ENCODE measurements at regions not wholly inside any gene's neighbourhood (a gene's known extent, or its start where the extent isn't known, plus 50 kb on each side); places are given as distances from the start of the nearest gene placed in this dataset.
"Not testable (repeated sequence)": the region's sequence is repeated elsewhere in the genome, so short reads cannot be mapped to it uniquely, and the experiment has no call there.

- DNase-seq (ENCODE audit: low read depth) = peak; percentile 6
These were observed 918.8 kb downstream of the SLITRK1 start for GRCh38 chr13:82963226-82964099.

GRCh38 chr13:82962397-82962796 lies 919.9 kb downstream of the SLITRK1 start:
- DNase-seq (ENCODE audit: low read depth) = no peak

- no peak for DNase-seq (ENCODE audit: low read depth)
These were observed 920.5 kb downstream of the SLITRK1 start for GRCh38 chr13:82961757-82962156.

DNA sequence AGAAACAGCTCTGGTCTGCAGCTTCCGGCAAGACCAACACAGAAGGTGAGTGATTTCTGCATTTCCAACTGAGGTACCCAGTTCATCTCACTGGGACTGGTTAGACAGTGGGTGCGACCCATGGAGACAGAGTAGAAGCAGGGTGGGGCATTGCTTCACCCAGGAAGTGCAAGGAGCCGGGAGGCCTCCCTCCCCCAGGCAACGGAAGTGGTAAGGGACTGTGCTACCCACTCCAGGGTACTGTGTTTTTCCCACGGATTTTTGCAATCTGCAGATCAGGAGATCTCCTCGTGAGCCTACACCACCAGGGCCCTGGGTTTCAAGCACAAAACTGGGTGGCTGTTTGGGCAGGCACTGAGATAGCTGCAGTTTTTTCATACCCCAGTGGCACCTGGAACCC lies 929.9 kb downstream of the SLITRK1 start:
- DNase-seq (ENCODE audit: low read depth) = not testable (repeated sequence)

DNA sequence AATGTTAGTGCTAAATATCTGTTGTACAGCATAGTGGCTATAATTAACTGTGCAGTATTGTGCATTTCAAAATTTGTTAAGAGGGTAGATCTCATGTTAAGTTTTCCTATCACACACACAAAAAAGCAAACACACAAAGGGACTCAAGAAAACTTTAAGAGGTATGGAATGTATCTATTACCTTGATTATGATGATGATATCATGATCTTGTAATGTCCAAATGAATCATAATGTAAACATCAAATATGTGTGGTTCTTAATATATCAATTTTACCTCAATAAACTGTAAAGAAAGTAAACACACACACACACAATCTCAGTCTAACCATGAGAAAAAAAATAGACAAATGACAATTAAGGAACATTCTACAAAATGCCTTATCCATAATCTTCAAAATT lies 934.6 kb downstream of the SLITRK1 start:
- no peak for DNase-seq (ENCODE audit: low read depth)

- DNase-seq (ENCODE audit: low read depth) = no peak
These were observed 935.1 kb downstream of the SLITRK1 start for GRCh38 chr13:82947191-82947621.

GRCh38 chr13:82938644-82939043 lies 943.6 kb downstream of the SLITRK1 start:
- no peak for DNase-seq (ENCODE audit: low read depth)

DNA sequence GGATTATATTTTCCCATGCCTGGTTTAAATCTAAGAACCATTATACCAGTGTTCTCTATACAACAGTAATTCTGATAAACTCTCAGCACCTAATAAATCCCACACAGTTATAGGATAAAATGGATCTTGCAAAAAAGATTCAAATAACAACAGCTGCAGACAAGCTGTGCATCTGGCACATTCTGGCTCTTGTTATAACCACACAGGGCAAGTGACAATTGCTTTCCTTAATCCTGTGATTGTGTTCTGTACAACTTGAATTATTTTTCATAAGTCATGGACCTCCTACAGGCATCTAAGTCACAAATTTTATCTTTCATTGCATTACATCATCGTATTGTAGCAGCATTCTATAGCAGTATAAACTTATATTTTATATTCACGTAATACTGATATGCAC lies 948.3 kb downstream of the SLITRK1 start:
- DNase-seq (ENCODE audit: low read depth) = no peak

- DNase-seq (ENCODE audit: low read depth) = no peak
These were observed 957.2 kb downstream of the SLITRK1 start for GRCh38 chr13:82925114-82925513.

GRCh38 chr13:82917984-82918383 lies 964.3 kb downstream of the SLITRK1 start:
- no peak for DNase-seq (ENCODE audit: low read depth)

DNA sequence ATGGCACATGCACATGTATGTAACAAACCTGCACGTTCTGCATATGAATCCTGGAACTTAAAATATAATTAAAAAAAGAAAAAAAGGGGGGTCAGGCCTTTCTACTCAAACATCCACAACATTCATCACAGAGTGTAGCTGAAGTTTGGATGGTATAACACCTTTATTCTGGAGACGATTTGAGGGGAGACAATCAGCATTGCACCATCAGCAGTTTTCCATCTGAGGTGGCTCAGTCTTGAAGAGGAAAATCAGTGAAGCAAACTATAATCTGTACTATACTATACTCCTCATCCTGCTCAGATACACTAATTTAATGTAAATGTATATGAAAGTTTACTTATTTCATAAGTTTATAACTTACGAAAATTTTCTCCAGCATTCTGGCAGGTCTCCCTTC lies 969.7 kb downstream of the SLITRK1 start:
- DNase-seq (ENCODE audit: low read depth) = no peak

DNA sequence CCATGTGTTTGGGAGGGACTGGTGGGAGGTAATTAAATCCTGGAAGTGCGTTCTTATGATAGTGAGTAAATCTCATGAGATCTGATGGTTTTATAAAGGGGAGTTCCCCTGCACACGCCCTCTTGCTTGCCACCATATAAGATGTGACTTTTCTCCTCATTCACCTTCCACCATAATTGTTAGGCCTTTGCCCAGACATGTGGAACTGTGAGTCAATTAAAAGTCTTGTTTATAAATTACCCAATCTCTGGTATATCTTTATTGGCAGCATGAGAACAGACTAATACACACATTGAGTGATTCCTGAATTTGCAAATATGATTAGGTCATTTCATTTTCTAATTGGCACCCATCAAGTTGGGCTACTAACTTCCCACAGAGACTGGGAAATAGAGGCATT lies 977.2 kb downstream of the SLITRK1 start:
- DNase-seq (ENCODE audit: low read depth) = no peak

DNA sequence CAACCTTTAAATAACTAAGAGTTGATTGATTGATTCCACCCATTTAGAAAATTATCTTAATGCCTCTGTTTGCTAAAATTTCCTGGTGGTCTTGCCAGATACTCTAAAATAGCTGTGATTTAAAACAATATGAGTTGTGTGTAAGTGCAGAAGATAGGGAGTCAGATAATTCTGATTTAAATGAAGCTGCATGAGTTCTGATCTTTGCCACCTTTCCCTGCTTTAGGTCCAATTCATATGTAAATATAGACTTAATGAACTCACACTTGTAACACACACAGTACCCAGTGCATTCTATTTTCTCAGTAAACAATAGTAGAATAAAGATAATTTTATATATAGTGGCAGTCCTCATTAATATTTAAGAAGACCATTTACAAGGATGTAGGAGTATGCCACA lies 981.8 kb downstream of the SLITRK1 start:
- DNase-seq (ENCODE audit: low read depth) = no peak

DNA sequence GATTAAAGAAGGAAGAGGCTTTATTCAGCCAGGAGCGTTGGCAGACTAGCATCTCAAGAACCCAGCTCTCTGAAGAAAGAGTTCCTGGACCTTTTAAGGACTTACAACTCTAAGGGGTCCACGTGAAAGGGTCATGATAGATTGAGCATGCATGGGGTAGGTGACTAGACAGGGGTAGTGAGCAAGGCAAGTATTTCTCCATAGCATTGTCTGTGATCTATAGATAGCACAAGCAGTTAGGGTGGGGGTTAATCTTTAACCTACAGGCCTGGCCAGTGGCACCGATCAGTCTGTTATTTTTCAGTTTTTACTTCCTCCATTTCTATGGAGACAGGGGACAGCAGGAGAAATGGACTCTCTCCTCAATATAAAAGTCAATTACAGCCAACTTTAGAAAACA lies 983.7 kb downstream of the SLITRK1 start:
- DNase-seq (ENCODE audit: low read depth) = no peak

DNA sequence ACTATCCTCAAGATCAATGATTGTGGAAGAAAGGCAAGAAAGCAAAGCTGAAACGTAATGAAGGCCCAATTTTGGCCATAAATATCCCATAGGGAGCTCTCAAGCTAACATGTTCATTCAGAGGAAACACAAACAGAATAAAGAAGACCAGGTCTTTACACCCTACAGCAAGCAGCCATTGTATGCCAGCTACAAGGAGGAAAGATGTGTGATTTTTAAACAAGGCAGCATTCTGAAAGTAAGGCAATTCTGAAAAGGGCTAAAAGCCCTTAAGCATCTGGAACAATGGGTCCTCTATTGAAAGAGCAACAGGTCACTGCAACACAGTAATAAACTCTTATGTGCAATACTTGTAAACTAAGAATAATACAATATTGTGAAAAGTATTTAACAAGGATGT lies 1002.4 kb downstream of the SLITRK1 start:
- DNase-seq (ENCODE audit: low read depth) = no peak

DNA sequence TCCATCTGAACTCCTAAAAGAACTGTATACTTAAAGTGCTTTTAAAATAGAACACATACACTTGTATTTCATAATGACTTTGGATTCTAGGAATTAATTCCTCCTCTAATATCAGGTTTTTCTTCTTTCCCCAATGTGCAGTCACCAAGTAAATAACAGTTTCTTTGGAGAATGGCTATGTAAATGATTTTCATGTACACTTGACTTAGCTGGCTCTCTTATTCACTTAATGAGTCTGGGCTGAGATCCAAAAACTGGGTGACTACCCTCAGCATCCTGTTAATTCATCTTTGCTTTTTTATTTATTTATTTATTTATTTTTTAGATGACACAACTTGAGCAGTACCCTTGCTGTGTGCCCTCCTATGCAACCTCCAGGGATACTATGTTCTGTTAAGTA lies 1003.7 kb downstream of the SLITRK1 start:
- DNase-seq (ENCODE audit: low read depth) = no peak

GRCh38 chr13:82867284-82867683 lies 1015.0 kb downstream of the SLITRK1 start:
- no peak for DNase-seq (ENCODE audit: low read depth)

GRCh38 chr13:82850644-82851043 lies 1031.6 kb downstream of the SLITRK1 start:
- no peak for DNase-seq (ENCODE audit: low read depth)

DNA sequence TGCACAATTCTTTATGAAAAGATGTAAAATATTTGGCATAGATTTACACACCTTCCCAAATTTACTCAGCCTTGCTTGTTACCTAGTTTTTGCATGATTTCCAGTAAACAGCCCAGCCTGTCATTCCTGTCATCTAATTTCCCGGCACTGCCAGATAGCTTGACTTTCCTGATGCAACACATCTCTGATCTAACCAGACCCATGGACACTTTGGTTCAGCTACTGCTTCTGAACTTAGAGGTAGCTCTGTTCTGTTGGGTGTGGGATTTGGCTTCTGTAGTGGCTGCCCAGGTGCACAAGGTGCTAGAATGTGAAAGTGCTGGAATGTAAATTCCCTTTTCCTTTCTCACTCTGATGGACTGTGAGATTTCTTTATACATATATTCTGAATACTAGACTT lies 1033.5 kb downstream of the SLITRK1 start:
- DNase-seq (ENCODE audit: low read depth) = no peak

GRCh38 chr13:82847595-82847994 lies 1034.7 kb downstream of the SLITRK1 start:
- DNase-seq (ENCODE audit: low read depth) = no peak

GRCh38 chr13:82833923-82834322 lies 1048.4 kb downstream of the SLITRK1 start:
- peak; percentile 23 for DNase-seq (ENCODE audit: low read depth)

- no peak for DNase-seq (ENCODE audit: low read depth)
These were observed 1053.2 kb downstream of the SLITRK1 start for GRCh38 chr13:82829040-82829439.

DNA sequence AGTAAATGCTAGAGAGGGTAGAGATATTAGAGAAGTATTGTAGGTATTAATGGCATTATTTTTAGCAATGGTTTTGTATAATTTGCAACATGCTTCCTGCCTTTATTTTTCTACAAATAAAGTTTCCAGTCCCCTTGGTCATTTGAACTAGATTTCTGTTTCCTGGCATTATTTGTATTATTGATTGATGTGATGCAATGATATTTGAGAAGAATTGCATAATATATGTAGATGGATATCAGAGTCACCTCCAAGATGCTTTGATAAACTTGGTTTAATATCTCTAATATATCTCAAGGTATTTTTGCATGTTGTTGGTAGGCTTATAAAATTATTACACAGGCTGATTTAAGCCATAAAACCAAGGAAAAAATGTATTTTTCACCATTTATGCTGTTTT lies 1054.5 kb downstream of the SLITRK1 start:
- no peak for DNase-seq (ENCODE audit: low read depth)

DNA sequence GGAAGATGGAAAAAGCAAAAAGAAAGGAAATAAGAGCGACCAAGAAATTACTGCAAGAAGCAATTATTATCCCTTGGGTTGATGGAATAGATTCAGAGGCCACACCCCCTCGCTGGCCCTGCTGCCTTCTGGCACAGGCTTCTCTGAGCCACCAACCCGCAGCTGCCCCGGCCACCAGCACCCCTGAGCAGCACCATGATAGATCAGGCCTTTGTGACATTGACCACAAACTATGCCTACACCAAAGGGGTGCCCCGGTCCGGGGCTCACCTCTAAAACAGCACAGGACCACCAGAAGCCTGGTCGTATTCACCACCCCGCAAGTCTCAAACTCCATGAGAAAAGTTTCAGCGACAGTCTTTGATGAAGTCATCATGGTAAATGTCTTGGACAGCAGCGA lies 1059.3 kb downstream of the SLITRK1 start:
- no peak for DNase-seq (ENCODE audit: low read depth)
